ENCODE measurements at regions not wholly inside any gene's neighbourhood (a gene's known extent, or its start where the extent isn't known, plus 50 kb on each side); places are given as distances from the start of the nearest gene placed in this dataset.

DNA sequence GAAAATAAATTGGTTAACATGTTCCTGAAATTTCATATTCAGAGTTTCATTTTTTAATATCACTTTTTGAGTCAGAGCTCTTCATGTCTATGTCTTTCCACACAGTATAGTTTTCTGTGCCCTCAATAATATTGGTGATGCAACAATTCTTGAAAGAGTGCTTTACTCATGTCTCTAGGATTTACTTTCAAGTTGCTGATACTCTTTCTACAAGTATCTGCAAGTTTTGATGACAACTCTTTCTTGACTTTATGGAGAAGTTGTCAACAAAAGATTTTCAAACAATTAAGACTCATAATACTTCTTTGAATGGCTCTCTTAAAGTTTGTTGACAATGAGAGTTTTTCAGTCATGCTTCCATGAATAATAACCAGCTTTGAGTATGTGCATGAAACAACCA is 561.7 kb downstream of the DIAPH3 start:
- Histone ChIP-seq H3K4me3 (no peak overlapping the region), H3K4me2 (ENCODE audit: control insufficient read depth, insufficient read depth) (no peak overlapping the region), H3K27ac (ENCODE audit: control insufficient read depth, insufficient read depth) (no peak overlapping the region), H3K27me3 (replicated peaks in 1 of 2; ENCODE audit: control insufficient read depth in 2 of 2, insufficient read depth in 2 of 2, low read length in 1 of 2) (no peaks in the 10 kb centered on the region), H3K9me3 (replicated peaks; ENCODE audit: control insufficient read depth, insufficient read depth, low read length) (no peaks in the 10 kb centered on the region), H3K36me3 (ENCODE audit: control insufficient read depth in 2 of 2, insufficient read depth in 2 of 2, low read length in 1 of 2) (no peaks in the 10 kb centered on the region), H3K4me1 (ENCODE audit: control insufficient read depth, insufficient read depth, low read length) (no peaks in the 10 kb centered on the region), H2AFZ (ENCODE audit: control insufficient read depth, low read depth, low read length) (no peak overlapping the region), H3K79me2 (ENCODE audit: control insufficient read depth, insufficient read depth, low read length) (no peaks in the 10 kb centered on the region), H4K20me1 (ENCODE audit: control insufficient read depth, insufficient read depth) (no peaks in the 10 kb centered on the region; the same call in 1 of the 2 replicates), H3K9ac (ENCODE audit: control insufficient read depth, insufficient read depth, low read length) (no peak overlapping the region)
- ChIA-PET POLR2A (no interaction called here), RAD21 (ENCODE audit: unreplicated experiment) (no interaction called here), SMC1A (ENCODE audit: uncharacterized antibody, unreplicated experiment) (no interaction called here), CTCF (no interaction called here)
- no peak for ATAC-seq
- no peak for TF ChIP-seq NR2C1 (IDR thresholded peaks at IDR 0.05)
- TF ChIP-seq, protein P1, sequence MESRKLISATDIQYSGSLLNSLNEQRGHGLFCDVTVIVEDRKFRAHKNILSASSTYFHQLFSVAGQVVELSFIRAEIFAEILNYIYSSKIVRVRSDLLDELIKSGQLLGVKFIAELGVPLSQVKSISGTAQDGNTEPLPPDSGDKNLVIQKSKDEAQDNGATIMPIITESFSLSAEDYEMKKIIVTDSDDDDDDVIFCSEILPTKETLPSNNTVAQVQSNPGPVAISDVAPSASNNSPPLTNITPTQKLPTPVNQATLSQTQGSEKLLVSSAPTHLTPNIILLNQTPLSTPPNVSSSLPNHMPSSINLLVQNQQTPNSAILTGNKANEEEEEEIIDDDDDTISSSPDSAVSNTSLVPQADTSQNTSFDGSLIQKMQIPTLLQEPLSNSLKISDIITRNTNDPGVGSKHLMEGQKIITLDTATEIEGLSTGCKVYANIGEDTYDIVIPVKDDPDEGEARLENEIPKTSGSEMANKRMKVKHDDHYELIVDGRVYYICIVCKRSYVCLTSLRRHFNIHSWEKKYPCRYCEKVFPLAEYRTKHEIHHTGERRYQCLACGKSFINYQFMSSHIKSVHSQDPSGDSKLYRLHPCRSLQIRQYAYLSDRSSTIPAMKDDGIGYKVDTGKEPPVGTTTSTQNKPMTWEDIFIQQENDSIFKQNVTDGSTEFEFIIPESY (IDR thresholded peaks at IDR 0.05): no peak
- no peak for TF ChIP-seq IKZF1 (conservative IDR thresholded peaks at IDR 0.05)
- TF ChIP-seq KAT2A (conservative IDR thresholded peaks at IDR 0.05; ENCODE audit: control insufficient read depth, low read depth, low read length): no peak
- TF ChIP-seq MXI1 (IDR thresholded peaks at IDR 0.05; ENCODE audit: low read depth, low read length): no peak
- no peak for TF ChIP-seq POLR2AphosphoS2 (IDR thresholded peaks at IDR 0.05; ENCODE audit: low read depth, low read length)
- no peak for TF ChIP-seq ZNF274 (IDR thresholded peaks at IDR 0.05; ENCODE audit: insufficient read depth, insufficient read length)
- no peak for TF ChIP-seq SIX5 (IDR thresholded peaks at IDR 0.05; ENCODE audit: low read depth, low read length, severe bottlenecking)
- TF ChIP-seq, protein P2, sequence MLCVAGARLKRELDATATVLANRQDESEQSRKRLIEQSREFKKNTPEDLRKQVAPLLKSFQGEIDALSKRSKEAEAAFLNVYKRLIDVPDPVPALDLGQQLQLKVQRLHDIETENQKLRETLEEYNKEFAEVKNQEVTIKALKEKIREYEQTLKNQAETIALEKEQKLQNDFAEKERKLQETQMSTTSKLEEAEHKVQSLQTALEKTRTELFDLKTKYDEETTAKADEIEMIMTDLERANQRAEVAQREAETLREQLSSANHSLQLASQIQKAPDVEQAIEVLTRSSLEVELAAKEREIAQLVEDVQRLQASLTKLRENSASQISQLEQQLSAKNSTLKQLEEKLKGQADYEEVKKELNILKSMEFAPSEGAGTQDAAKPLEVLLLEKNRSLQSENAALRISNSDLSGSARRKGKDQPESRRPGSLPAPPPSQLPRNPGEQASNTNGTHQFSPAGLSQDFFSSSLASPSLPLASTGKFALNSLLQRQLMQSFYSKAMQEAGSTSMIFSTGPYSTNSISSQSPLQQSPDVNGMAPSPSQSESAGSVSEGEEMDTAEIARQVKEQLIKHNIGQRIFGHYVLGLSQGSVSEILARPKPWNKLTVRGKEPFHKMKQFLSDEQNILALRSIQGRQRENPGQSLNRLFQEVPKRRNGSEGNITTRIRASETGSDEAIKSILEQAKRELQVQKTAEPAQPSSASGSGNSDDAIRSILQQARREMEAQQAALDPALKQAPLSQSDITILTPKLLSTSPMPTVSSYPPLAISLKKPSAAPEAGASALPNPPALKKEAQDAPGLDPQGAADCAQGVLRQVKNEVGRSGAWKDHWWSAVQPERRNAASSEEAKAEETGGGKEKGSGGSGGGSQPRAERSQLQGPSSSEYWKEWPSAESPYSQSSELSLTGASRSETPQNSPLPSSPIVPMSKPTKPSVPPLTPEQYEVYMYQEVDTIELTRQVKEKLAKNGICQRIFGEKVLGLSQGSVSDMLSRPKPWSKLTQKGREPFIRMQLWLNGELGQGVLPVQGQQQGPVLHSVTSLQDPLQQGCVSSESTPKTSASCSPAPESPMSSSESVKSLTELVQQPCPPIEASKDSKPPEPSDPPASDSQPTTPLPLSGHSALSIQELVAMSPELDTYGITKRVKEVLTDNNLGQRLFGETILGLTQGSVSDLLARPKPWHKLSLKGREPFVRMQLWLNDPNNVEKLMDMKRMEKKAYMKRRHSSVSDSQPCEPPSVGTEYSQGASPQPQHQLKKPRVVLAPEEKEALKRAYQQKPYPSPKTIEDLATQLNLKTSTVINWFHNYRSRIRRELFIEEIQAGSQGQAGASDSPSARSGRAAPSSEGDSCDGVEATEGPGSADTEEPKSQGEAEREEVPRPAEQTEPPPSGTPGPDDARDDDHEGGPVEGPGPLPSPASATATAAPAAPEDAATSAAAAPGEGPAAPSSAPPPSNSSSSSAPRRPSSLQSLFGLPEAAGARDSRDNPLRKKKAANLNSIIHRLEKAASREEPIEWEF (IDR thresholded peaks at IDR 0.05; ENCODE audit: insufficient replicate concordance, low read depth, low read length): no peak
- TF ChIP-seq CHD2 (IDR thresholded peaks at IDR 0.05; ENCODE audit: borderline replicate concordance, low read depth, low read length): no peak
- intact Hi-C loops (cut with micrococcal nuclease; ENCODE audit: unreplicated experiment) (no loop called here), in situ Hi-C loops (cut with MboI) (no loop called here)
- no peak for DNase-seq (ENCODE audit: low read depth, low spot score)
- BruUV-seq (replicated peaks): no TSS peak
- FAIRE-seq: no peak
